ENCODE measurements at regions not wholly inside any gene's neighbourhood (a gene's known extent, or its start where the extent isn't known, plus 50 kb on each side); places are given as distances from the start of the nearest gene placed in this dataset.

- intact Hi-C loops (cut with micrococcal nuclease) = no loop called here
- DNase-seq = no peak
These were observed 786.6 kb upstream of the TBX3 start for GRCh38 chr12:115470526-115470925.

GRCh38 chr12:115468087-115468510, 784.1 kb upstream of the TBX3 start:
- Mint-ChIP-seq H3K27me3 (no peaks in the 10 kb centered on the region), H3K4me3 (no peak overlapping the region), H3K27ac (no peak overlapping the region), H3K9me3 (no peaks in the 10 kb centered on the region), H3K4me1 (no peaks in the 10 kb centered on the region), H3K36me3 (ENCODE audit: low read depth) (no peaks in the 10 kb centered on the region)
- intact Hi-C loops (cut with micrococcal nuclease) = no loop called here
- ChIA-PET CTCF (no interaction called here), POLR2A (no interaction called here)
- DNase-seq = no peak
- TF ChIP-seq, protein P1, sequence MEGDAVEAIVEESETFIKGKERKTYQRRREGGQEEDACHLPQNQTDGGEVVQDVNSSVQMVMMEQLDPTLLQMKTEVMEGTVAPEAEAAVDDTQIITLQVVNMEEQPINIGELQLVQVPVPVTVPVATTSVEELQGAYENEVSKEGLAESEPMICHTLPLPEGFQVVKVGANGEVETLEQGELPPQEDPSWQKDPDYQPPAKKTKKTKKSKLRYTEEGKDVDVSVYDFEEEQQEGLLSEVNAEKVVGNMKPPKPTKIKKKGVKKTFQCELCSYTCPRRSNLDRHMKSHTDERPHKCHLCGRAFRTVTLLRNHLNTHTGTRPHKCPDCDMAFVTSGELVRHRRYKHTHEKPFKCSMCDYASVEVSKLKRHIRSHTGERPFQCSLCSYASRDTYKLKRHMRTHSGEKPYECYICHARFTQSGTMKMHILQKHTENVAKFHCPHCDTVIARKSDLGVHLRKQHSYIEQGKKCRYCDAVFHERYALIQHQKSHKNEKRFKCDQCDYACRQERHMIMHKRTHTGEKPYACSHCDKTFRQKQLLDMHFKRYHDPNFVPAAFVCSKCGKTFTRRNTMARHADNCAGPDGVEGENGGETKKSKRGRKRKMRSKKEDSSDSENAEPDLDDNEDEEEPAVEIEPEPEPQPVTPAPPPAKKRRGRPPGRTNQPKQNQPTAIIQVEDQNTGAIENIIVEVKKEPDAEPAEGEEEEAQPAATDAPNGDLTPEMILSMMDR (IDR thresholded peaks at IDR 0.05) = no peak
- no peak for ATAC-seq (ENCODE audit: low read depth)

More at GRCh38 chr12:115470526-115470925, 786.6 kb upstream of the TBX3 start:
- no peaks in the 10 kb centered on the region for H3K9me3 Mint-ChIP-seq
- H3K4me3 Mint-ChIP-seq = no peak overlapping the region
- H3K4me1 Mint-ChIP-seq = no peaks in the 10 kb centered on the region
- POLR2A ChIA-PET = no interaction called here
- ATAC-seq (ENCODE audit: low read depth) = no peak
- H3K36me3 Mint-ChIP-seq (ENCODE audit: low read depth) = no peaks in the 10 kb centered on the region
- TF ChIP-seq, protein P1 (IDR thresholded peaks at IDR 0.05) = no peak
- CTCF ChIA-PET = no interaction called here
- no peaks in the 10 kb centered on the region for H3K27me3 Mint-ChIP-seq
- no peak overlapping the region for H3K27ac Mint-ChIP-seq

GRCh38 chr12:115467531-115467930, 783.6 kb upstream of the TBX3 start:
- no peaks in the 10 kb centered on the region for H3K9me3 Mint-ChIP-seq
- no peaks in the 10 kb centered on the region for H3K36me3 Mint-ChIP-seq (ENCODE audit: low read depth)
- DNase-seq (no peak), ATAC-seq (ENCODE audit: low read depth) (no peak)
- POLR2A ChIA-PET = no interaction called here
- H3K4me1 Mint-ChIP-seq = no peaks in the 10 kb centered on the region
- CTCF ChIA-PET = no interaction called here
- no peaks in the 10 kb centered on the region for H3K27me3 Mint-ChIP-seq
- H3K27ac Mint-ChIP-seq = no peak overlapping the region
- TF ChIP-seq, protein P1 (IDR thresholded peaks at IDR 0.05) = no peak
- intact Hi-C loops (cut with micrococcal nuclease) = no loop called here
- no peak overlapping the region for H3K4me3 Mint-ChIP-seq

DNA sequence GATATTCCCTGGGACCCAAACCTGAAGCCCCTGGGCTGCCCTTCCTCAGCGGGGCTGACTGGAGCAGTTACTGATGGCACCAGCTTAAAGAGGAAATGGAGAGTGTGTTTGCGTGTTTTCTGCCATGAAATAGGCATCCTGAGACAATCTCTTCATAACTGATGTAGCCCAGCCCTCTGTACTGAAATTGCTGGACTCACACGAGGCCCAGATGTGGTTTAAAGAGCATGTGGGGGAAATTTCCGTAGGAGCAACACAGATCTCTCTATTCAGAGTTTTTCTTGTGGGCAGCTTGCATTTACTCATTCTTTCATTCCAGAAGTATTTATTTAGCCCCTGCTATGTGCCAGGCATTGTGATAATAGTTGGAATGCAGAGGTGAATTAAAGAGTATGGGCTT, 782.1 kb upstream of the TBX3 start:
- ATAC-seq (ENCODE audit: low read depth) (no peak), DNase-seq (no peak)
- TF ChIP-seq, protein P1 (IDR thresholded peaks at IDR 0.05) = no peak
- ChIA-PET POLR2A (no interaction called here), CTCF (no interaction called here)
- Mint-ChIP-seq H3K36me3 (ENCODE audit: low read depth) (no peaks in the 10 kb centered on the region), H3K4me3 (no peak overlapping the region), H3K27me3 (no peaks in the 10 kb centered on the region), H3K9me3 (no peaks in the 10 kb centered on the region), H3K27ac (no peak overlapping the region), H3K4me1 (no peaks in the 10 kb centered on the region)
- intact Hi-C loops (cut with micrococcal nuclease) = no loop called here

GRCh38 chr12:115464661-115465060, 780.7 kb upstream of the TBX3 start:
- intact Hi-C loops (cut with micrococcal nuclease) = no loop called here
- Mint-ChIP-seq H3K27ac (no peak overlapping the region), H3K27me3 (no peaks in the 10 kb centered on the region), H3K4me3 (no peak overlapping the region), H3K4me1 (no peaks in the 10 kb centered on the region), H3K9me3 (no peaks in the 10 kb centered on the region), H3K36me3 (ENCODE audit: low read depth) (no peaks in the 10 kb centered on the region)
- ATAC-seq (ENCODE audit: low read depth) (no peak), DNase-seq (no peak)
- CTCF ChIA-PET = no interaction called here
- POLR2A ChIA-PET = no interaction called here
- TF ChIP-seq, protein P1 (IDR thresholded peaks at IDR 0.05) = no peak

Data from activated B cell treated with CpG ODN at 0.5 μM for 24 hours (primary cell).